ENCODE measurements at regions not wholly inside any gene's neighbourhood (a gene's known extent, or its start where the extent isn't known, plus 50 kb on each side); places are given as distances from the start of the nearest gene placed in this dataset.

GRCh38 chr15:26013981-26014380 is 150.9 kb upstream of the ATP10A start:
- Histone ChIP-seq H3K27me3 (replicated peaks; ENCODE audit: control insufficient read depth, insufficient read depth, low read length) (no peaks in the 10 kb centered on the region), H3K36me3 (ENCODE audit: control insufficient read depth, insufficient read depth, low read length) (no peaks in the 10 kb centered on the region), H3K4me3 (replicated peaks; ENCODE audit: low read depth, low read length) (no peak overlapping the region)
- DNase-seq (ENCODE audit: extremely low read depth, insufficient read length): no peak
- TF ChIP-seq CTCF (IDR thresholded peaks at IDR 0.05; ENCODE audit: insufficient read depth, low read length, poor library complexity, severe bottlenecking): no peak

- Histone ChIP-seq H3K27me3 (replicated peaks; ENCODE audit: control insufficient read depth, insufficient read depth, low read length) (no peaks in the 10 kb centered on the region), H3K4me3 (replicated peaks; ENCODE audit: low read depth, low read length) (no peak overlapping the region), H3K36me3 (ENCODE audit: control insufficient read depth, insufficient read depth, low read length) (no peaks in the 10 kb centered on the region)
- TF ChIP-seq CTCF (IDR thresholded peaks at IDR 0.05; ENCODE audit: insufficient read depth, low read length, poor library complexity, severe bottlenecking): no peak
- no peak for DNase-seq (ENCODE audit: extremely low read depth, insufficient read length)
These were observed 148.8 kb upstream of the ATP10A start for GRCh38 chr15:26011916-26012315.

GRCh38 chr15:26007151-26007550 is 144.0 kb upstream of the ATP10A start:
- Histone ChIP-seq H3K27me3 (replicated peaks; ENCODE audit: control insufficient read depth, insufficient read depth, low read length) (no peaks in the 10 kb centered on the region), H3K36me3 (ENCODE audit: control insufficient read depth, insufficient read depth, low read length) (no peaks in the 10 kb centered on the region), H3K4me3 (replicated peaks; ENCODE audit: low read depth, low read length) (no peak overlapping the region)
- DNase-seq (ENCODE audit: extremely low read depth, insufficient read length): no peak
- TF ChIP-seq CTCF (IDR thresholded peaks at IDR 0.05; ENCODE audit: insufficient read depth, low read length, poor library complexity, severe bottlenecking): no peak

- no peak for TF ChIP-seq CTCF (IDR thresholded peaks at IDR 0.05; ENCODE audit: insufficient read depth, low read length, poor library complexity, severe bottlenecking)
- no peak for DNase-seq (ENCODE audit: extremely low read depth, insufficient read length)
- Histone ChIP-seq H3K27me3 (replicated peaks; ENCODE audit: control insufficient read depth, insufficient read depth, low read length) (no peaks in the 10 kb centered on the region), H3K36me3 (ENCODE audit: control insufficient read depth, insufficient read depth, low read length) (no peaks in the 10 kb centered on the region), H3K4me3 (replicated peaks; ENCODE audit: low read depth, low read length) (no peak overlapping the region)
These were observed 138.1 kb upstream of the ATP10A start for GRCh38 chr15:26001201-26001600.

- Histone ChIP-seq H3K4me3 (replicated peaks; ENCODE audit: low read depth, low read length) (no peak overlapping the region), H3K27me3 (replicated peaks; ENCODE audit: control insufficient read depth, insufficient read depth, low read length) (no peaks in the 10 kb centered on the region), H3K36me3 (ENCODE audit: control insufficient read depth, insufficient read depth, low read length) (no peaks in the 10 kb centered on the region)
- DNase-seq (ENCODE audit: extremely low read depth, insufficient read length): no peak
- TF ChIP-seq CTCF (IDR thresholded peaks at IDR 0.05; ENCODE audit: insufficient read depth, low read length, poor library complexity, severe bottlenecking): no peak
These were observed 130.4 kb upstream of the ATP10A start for GRCh38 chr15:25993506-25993905.

- no peak for DNase-seq (ENCODE audit: extremely low read depth, insufficient read length)
- no peak for TF ChIP-seq CTCF (IDR thresholded peaks at IDR 0.05; ENCODE audit: insufficient read depth, low read length, poor library complexity, severe bottlenecking)
- Histone ChIP-seq H3K27me3 (replicated peaks; ENCODE audit: control insufficient read depth, insufficient read depth, low read length) (no peaks in the 10 kb centered on the region), H3K36me3 (ENCODE audit: control insufficient read depth, insufficient read depth, low read length) (no peaks in the 10 kb centered on the region), H3K4me3 (replicated peaks; ENCODE audit: low read depth, low read length) (no peak overlapping the region)
These were observed 127.1 kb upstream of the ATP10A start for GRCh38 chr15:25990220-25990619.
